ENCODE measurements at regions not wholly inside any gene's neighbourhood (a gene's known extent, or its start where the extent isn't known, plus 50 kb on each side); places are given as distances from the start of the nearest gene placed in this dataset.

DNA sequence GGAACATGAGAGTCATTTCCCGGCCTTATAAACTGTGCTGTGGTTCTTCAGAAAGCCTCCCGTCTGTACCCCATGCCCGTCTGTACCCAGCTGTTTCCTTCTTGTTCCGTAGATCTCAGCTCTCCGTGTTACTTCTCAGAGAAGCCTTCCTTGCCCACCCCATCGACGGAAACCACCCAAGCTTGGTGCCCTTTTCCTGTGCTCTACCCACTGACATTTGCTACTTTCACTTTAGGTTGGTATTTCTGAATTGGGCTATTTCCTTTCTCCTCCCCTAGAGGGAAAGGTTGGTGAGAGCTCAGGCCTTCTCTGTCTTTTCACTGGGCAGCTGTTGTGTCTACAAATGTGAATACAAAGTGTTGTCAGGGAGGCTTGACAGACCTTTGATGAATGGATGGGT lies 764.5 kb upstream of the ADAMTS16 start:
- TF ChIP-seq POLR2A (IDR thresholded peaks at IDR 0.05): no peak
- TF ChIP-seq, protein P1, sequence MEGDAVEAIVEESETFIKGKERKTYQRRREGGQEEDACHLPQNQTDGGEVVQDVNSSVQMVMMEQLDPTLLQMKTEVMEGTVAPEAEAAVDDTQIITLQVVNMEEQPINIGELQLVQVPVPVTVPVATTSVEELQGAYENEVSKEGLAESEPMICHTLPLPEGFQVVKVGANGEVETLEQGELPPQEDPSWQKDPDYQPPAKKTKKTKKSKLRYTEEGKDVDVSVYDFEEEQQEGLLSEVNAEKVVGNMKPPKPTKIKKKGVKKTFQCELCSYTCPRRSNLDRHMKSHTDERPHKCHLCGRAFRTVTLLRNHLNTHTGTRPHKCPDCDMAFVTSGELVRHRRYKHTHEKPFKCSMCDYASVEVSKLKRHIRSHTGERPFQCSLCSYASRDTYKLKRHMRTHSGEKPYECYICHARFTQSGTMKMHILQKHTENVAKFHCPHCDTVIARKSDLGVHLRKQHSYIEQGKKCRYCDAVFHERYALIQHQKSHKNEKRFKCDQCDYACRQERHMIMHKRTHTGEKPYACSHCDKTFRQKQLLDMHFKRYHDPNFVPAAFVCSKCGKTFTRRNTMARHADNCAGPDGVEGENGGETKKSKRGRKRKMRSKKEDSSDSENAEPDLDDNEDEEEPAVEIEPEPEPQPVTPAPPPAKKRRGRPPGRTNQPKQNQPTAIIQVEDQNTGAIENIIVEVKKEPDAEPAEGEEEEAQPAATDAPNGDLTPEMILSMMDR (IDR thresholded peaks at IDR 0.05): no peak
